ENCODE measurements at regions not wholly inside any gene's neighbourhood (a gene's known extent, or its start where the extent isn't known, plus 50 kb on each side); places are given as distances from the start of the nearest gene placed in this dataset.
"Not testable (repeated sequence)": the region's sequence is repeated elsewhere in the genome, so short reads cannot be mapped to it uniquely, and the experiment has no call there.

GRCh38 chr2:180927030-180927686 lies 53.2 kb upstream of the UBE2E3 start:
- DNase-seq: no peak

- DNase-seq: no peak
These were observed 54.7 kb upstream of the UBE2E3 start for GRCh38 chr2:180925700-180926099.

- DNase-seq: no peak
These were observed 56.3 kb upstream of the UBE2E3 start for GRCh38 chr2:180924063-180924462.

GRCh38 chr2:180910831-180911665 lies 69.4 kb upstream of the UBE2E3 start:
- DNase-seq: no peak

- DNase-seq: no peak
These were observed 72.7 kb upstream of the UBE2E3 start for GRCh38 chr2:180907731-180908130.

- no peak for DNase-seq
These were observed 74.9 kb upstream of the UBE2E3 start for GRCh38 chr2:180905461-180905860.

GRCh38 chr2:180905002-180905401 lies 75.4 kb upstream of the UBE2E3 start:
- no peak for DNase-seq

- no peak for DNase-seq
These were observed 79.1 kb upstream of the UBE2E3 start for GRCh38 chr2:180901331-180901730.

GRCh38 chr2:180893752-180894151 lies 86.7 kb upstream of the UBE2E3 start:
- no peak for DNase-seq

- DNase-seq: no peak
These were observed 88.3 kb upstream of the UBE2E3 start for GRCh38 chr2:180892091-180892490.

- no peak for DNase-seq
These were observed 89.0 kb upstream of the UBE2E3 start for GRCh38 chr2:180891360-180891759.

GRCh38 chr2:180890781-180891180 lies 89.6 kb upstream of the UBE2E3 start:
- no peak for DNase-seq

GRCh38 chr2:180882959-180883358 lies 97.4 kb upstream of the UBE2E3 start:
- DNase-seq: no peak

GRCh38 chr2:180876506-180876905 lies 103.9 kb upstream of the UBE2E3 start:
- DNase-seq: no peak

GRCh38 chr2:180873219-180873618 lies 107.2 kb upstream of the UBE2E3 start:
- DNase-seq: no peak

GRCh38 chr2:180872781-180873180 lies 107.6 kb upstream of the UBE2E3 start:
- not testable (repeated sequence) for DNase-seq

GRCh38 chr2:180872255-180872654 lies 108.2 kb upstream of the UBE2E3 start:
- DNase-seq: no peak

GRCh38 chr2:180871649-180872048 lies 108.8 kb upstream of the UBE2E3 start:
- DNase-seq: no peak

GRCh38 chr2:180849851-180850250 lies 130.6 kb upstream of the UBE2E3 start:
- no peak for DNase-seq

GRCh38 chr2:180848393-180848792 lies 132.0 kb upstream of the UBE2E3 start:
- no peak for DNase-seq

- DNase-seq: no peak
These were observed 133.5 kb upstream of the UBE2E3 start for GRCh38 chr2:180846756-180847472.

- DNase-seq: no peak
These were observed 137.9 kb upstream of the UBE2E3 start for GRCh38 chr2:180842461-180842860.

GRCh38 chr2:180840641-180841040 lies 139.8 kb upstream of the UBE2E3 start:
- DNase-seq: no peak

GRCh38 chr2:180829836-180830235 lies 150.6 kb upstream of the UBE2E3 start:
- no peak for DNase-seq

Measured in CD4-positive, alpha-beta T cell treated with Interleukin-21 for 1 hour (primary cell).